H1 (cell line): ENCODE measurements at regions not wholly inside any gene's neighbourhood (a gene's known extent, or its start where the extent isn't known, plus 50 kb on each side); places are given as distances from the start of the nearest gene placed in this dataset.

Experiments used
- CHD2 ChIP-seq: IDR thresholded peaks from 2 replicates; pipeline ENCODE4 v1.6.1; 2012; ENCODE audit warnings: low read length, improper control_type of control experiment
- CREB1 ChIP-seq: IDR thresholded peaks from 2 replicates; pipeline ENCODE4 v1.6.1; 2012; ENCODE audit warnings: inconsistent platforms
- EZH2 ChIP-seq: fragments of 200-600 bp; sonication (generic); IDR thresholded peaks from 2 replicates; pipeline ENCODE4 v1.7.1; 2012; ENCODE audit warnings: low read depth, mild to moderate bottlenecking, moderate library complexity, low read length, inconsistent platforms; ENCODE audit not compliant: severe bottlenecking
- MAX ChIP-seq: IDR thresholded peaks from 2 replicates; pipeline ENCODE4 v1.6.1; 2012; ENCODE audit warnings: inconsistent platforms
- POLR2A ChIP-seq, 2 experiments: IDR thresholded peaks; 1 replicate in 1 of 2; 2 replicates in 1 of 2; pipeline ENCODE4 v1.6.1; 2011; ENCODE audit warnings: low read depth in 2 of 2, low read length in 2 of 2, mild to moderate bottlenecking in 2 of 2; ENCODE audit errors: control extremely low read depth in 1 of 2
- RXRA ChIP-seq: IDR thresholded peaks from 2 replicates; pipeline ENCODE4 v1.6.1; 2011; ENCODE audit warnings: low read depth, mild to moderate bottlenecking, low read length, moderate library complexity; ENCODE audit not compliant: insufficient read depth
- TF ChIP-seq, protein P1 (sequence below), 3 experiments: IDR thresholded peaks; 1 replicate in 2 of 3; 2 replicates in 1 of 3; pipeline versions ENCODE4 v1.5.1 to v1.6.1; 2011; ENCODE audit warnings: low read length in 3 of 3, mild to moderate bottlenecking in 3 of 3, inconsistent platforms in 2 of 3, low read depth in 1 of 3, moderate library complexity in 1 of 3; ENCODE audit not compliant: insufficient read depth in 1 of 3; ENCODE audit errors: control extremely low read depth in 1 of 3

- TF ChIP-seq, protein P1, sequence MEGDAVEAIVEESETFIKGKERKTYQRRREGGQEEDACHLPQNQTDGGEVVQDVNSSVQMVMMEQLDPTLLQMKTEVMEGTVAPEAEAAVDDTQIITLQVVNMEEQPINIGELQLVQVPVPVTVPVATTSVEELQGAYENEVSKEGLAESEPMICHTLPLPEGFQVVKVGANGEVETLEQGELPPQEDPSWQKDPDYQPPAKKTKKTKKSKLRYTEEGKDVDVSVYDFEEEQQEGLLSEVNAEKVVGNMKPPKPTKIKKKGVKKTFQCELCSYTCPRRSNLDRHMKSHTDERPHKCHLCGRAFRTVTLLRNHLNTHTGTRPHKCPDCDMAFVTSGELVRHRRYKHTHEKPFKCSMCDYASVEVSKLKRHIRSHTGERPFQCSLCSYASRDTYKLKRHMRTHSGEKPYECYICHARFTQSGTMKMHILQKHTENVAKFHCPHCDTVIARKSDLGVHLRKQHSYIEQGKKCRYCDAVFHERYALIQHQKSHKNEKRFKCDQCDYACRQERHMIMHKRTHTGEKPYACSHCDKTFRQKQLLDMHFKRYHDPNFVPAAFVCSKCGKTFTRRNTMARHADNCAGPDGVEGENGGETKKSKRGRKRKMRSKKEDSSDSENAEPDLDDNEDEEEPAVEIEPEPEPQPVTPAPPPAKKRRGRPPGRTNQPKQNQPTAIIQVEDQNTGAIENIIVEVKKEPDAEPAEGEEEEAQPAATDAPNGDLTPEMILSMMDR (IDR thresholded peaks at IDR 0.05; ENCODE audit: control extremely low read depth in 1 of 3, insufficient read depth in 1 of 3, low read depth in 1 of 3, low read length in 3 of 3), result no peak
- TF ChIP-seq RXRA (no peak), CREB1 (no peak), EZH2 (no peak), MAX (no peak), CHD2 (no peak), POLR2A (IDR thresholded peaks at IDR 0.05; ENCODE audit: control extremely low read depth in 1 of 2, low read depth in 2 of 2, low read length in 2 of 2) (no peak)
These were observed 532.1 kb downstream of the BUD13 start for GRCh38 chr11:116240710-116241109.
